Neural progenitor cell (in vitro differentiated cells): ENCODE measurements at regions not wholly inside any gene's neighbourhood (a gene's known extent, or its start where the extent isn't known, plus 50 kb on each side); places are given as distances from the start of the nearest gene placed in this dataset.

Experiments
- DNase-seq: peaks from one replicate; pipeline ENCODE4 v3.0.0-alpha.2; 2016; ENCODE audit warnings: low spot score
- H2AFZ ChIP-seq: fragments of 200-600 bp; sonication (generic); replicated peaks from 2 replicates; pipeline ENCODE4 v1.6.1; 2016; ENCODE audit warnings: antibody characterized with exemption
- H3F3A ChIP-seq: fragments of 200-600 bp; sonication (generic); 2 replicates; pipeline ENCODE4 v1.6.1; 2016; ENCODE audit warnings: antibody characterized with exemption, low read depth
- H3K27ac ChIP-seq: fragments of 200-600 bp; sonication (generic); 2 replicates; pipeline ENCODE4 v1.5.1; 2016; ENCODE audit warnings: mild to moderate bottlenecking
- H3K27me3 ChIP-seq: fragments of 200-600 bp; sonication (generic); 2 replicates; pipeline ENCODE4 v1.6.1; 2016; ENCODE audit warnings: mild to moderate bottlenecking, moderate library complexity
- H3K36me3 ChIP-seq: fragments of 200-600 bp; sonication (generic); 2 replicates; pipeline ENCODE4 v1.5.1; 2016
- H3K4me1 ChIP-seq: fragments of 200-600 bp; sonication (generic); 2 replicates; pipeline ENCODE4 v1.6.1; 2016; ENCODE audit warnings: mixed run types
- H3K4me2 ChIP-seq: fragments of 200-600 bp; sonication (generic); 2 replicates; pipeline ENCODE4 v1.6.1; 2016
- H3K4me3 ChIP-seq: fragments of 200-600 bp; sonication (generic); 2 replicates; pipeline ENCODE4 v1.5.1; 2016
- H3K79me2 ChIP-seq: fragments of 200-600 bp; sonication (generic); 2 replicates; pipeline ENCODE4 v1.6.1; 2016; ENCODE audit warnings: low read depth
- H3K9ac ChIP-seq: fragments of 200-600 bp; sonication (generic); 2 replicates; pipeline ENCODE4 v1.6.1; 2016
- H3K9me3 ChIP-seq: fragments of 200-600 bp; sonication (generic); 2 replicates; pipeline ENCODE4 v1.5.1; 2016; ENCODE audit warnings: low read depth
- H4K20me1 ChIP-seq: fragments of 200-600 bp; sonication (generic); 2 replicates; pipeline ENCODE4 v1.6.1; 2016; ENCODE audit warnings: low read depth
- H3K27ac Mint-ChIP-seq: 3 replicates; pipeline ENCODE4 v1.8.0; 2021; ENCODE audit warnings: mixed read lengths
- H3K27me3 Mint-ChIP-seq: 2 replicates; pipeline ENCODE4 v1.8.0; 2022; ENCODE audit warnings: low read depth, mild to moderate bottlenecking, inconsistent platforms, moderate library complexity, mixed read lengths; ENCODE audit not compliant: insufficient read depth
- H3K36me3 Mint-ChIP-seq: 3 replicates; pipeline ENCODE4 v1.8.0; 2021; ENCODE audit warnings: mixed read lengths
- H3K4me1 Mint-ChIP-seq: 3 replicates; pipeline ENCODE4 v1.8.0; 2021; ENCODE audit warnings: mixed read lengths
- H3K4me3 Mint-ChIP-seq: 3 replicates; pipeline ENCODE4 v1.8.0; 2021; ENCODE audit warnings: mild to moderate bottlenecking, moderate library complexity, mixed read lengths
- H3K9me3 Mint-ChIP-seq: 3 replicates; pipeline ENCODE4 v1.8.0; 2020; ENCODE audit warnings: mixed read lengths
- EZH2 ChIP-seq: fragments of 200-600 bp; sonication (generic); IDR thresholded peaks from 2 replicates; pipeline ENCODE4 v1.6.1; 2017; ENCODE audit warnings: antibody characterized with exemption, mild to moderate bottlenecking, moderate library complexity
- EZH2phosphoT487 ChIP-seq: fragments of 200-600 bp; sonication (generic); IDR thresholded peaks from 2 replicates; pipeline ENCODE4 v1.6.1; 2017; ENCODE audit warnings: antibody characterized with exemption
- TF ChIP-seq, protein P1 (sequence below): fragments of 200-600 bp; sonication (generic); IDR thresholded peaks from 2 replicates; pipeline ENCODE4 v1.5.1; 2017; ENCODE audit warnings: antibody characterized with exemption, mild to moderate bottlenecking

GRCh38 chr17:51445946-51446345, 185.6 kb downstream of the UTP18 start:
- Mint-ChIP-seq H3K27me3 (peaks cover 10% of the 10 kb centered on the region), H3K27ac (no peak overlapping the region), H3K4me1 (no peaks in the 10 kb centered on the region), H3K4me3 (no peak overlapping the region), H3K36me3 (no peaks in the 10 kb centered on the region), H3K9me3 (peaks cover 23% of the 10 kb centered on the region)
- Histone ChIP-seq H3K27me3 (no peaks in the 10 kb centered on the region), H3K4me1 (no peaks in the 10 kb centered on the region), H3K9ac (no peak overlapping the region), H3K36me3 (no peaks in the 10 kb centered on the region), H2AFZ (no peak overlapping the region), H3K27ac (no peak overlapping the region), H3K9me3 (no peaks in the 10 kb centered on the region), H4K20me1 (no peaks in the 10 kb centered on the region), H3F3A (no peaks in the 10 kb centered on the region), H3K4me3 (no peak overlapping the region), H3K4me2 (no peak overlapping the region), H3K79me2 (no peaks in the 10 kb centered on the region)
- no peak for DNase-seq
- TF ChIP-seq, protein P1, sequence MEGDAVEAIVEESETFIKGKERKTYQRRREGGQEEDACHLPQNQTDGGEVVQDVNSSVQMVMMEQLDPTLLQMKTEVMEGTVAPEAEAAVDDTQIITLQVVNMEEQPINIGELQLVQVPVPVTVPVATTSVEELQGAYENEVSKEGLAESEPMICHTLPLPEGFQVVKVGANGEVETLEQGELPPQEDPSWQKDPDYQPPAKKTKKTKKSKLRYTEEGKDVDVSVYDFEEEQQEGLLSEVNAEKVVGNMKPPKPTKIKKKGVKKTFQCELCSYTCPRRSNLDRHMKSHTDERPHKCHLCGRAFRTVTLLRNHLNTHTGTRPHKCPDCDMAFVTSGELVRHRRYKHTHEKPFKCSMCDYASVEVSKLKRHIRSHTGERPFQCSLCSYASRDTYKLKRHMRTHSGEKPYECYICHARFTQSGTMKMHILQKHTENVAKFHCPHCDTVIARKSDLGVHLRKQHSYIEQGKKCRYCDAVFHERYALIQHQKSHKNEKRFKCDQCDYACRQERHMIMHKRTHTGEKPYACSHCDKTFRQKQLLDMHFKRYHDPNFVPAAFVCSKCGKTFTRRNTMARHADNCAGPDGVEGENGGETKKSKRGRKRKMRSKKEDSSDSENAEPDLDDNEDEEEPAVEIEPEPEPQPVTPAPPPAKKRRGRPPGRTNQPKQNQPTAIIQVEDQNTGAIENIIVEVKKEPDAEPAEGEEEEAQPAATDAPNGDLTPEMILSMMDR, result no peak
- TF ChIP-seq EZH2, result no peak
- no peak for TF ChIP-seq EZH2phosphoT487

GRCh38 chr17:51454456-51454978, 194.2 kb downstream of the UTP18 start:
- Mint-ChIP-seq H3K9me3 (peaks cover 12% of the 10 kb centered on the region), H3K4me3 (no peak overlapping the region), H3K27me3 (peaks cover 8% of the 10 kb centered on the region), H3K27ac (no peak overlapping the region), H3K36me3 (no peaks in the 10 kb centered on the region), H3K4me1 (peaks cover 11% of the 10 kb centered on the region)
- Histone ChIP-seq H3K9me3 (no peaks in the 10 kb centered on the region), H4K20me1 (no peaks in the 10 kb centered on the region), H2AFZ (no peak overlapping the region), H3K79me2 (no peaks in the 10 kb centered on the region), H3F3A (peaks cover 7% of the 10 kb centered on the region), H3K27me3 (no peaks in the 10 kb centered on the region), H3K4me3 (no peak overlapping the region), H3K4me1 (peaks cover 12% of the 10 kb centered on the region), H3K36me3 (no peaks in the 10 kb centered on the region), H3K27ac (no peak overlapping the region), H3K4me2 (peak overlapping the region; percentile 54), H3K9ac (no peak overlapping the region)
- no peak for TF ChIP-seq EZH2
- no peak for TF ChIP-seq EZH2phosphoT487
- TF ChIP-seq, protein P1, result no peak
- no peak for DNase-seq

DNA sequence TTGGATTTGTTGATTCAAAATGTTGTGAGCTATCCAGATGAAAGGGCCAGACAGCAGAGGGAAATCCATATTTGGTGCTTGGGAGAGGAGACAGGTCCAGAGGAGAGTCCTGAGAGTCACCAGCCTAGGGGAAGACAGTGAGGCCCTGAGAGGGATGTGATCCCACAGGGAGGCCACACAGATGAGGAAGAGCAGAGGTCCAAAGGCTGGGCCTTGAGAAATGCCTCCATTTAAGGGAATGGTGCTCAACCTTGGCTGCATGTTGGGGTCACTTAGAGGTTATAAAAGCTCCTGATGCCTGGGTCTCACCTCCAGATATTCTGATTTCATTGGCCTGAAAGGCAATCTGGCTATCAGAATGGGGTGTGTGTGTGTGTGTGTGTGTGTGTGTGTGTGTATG, 194.9 kb downstream of the UTP18 start:
- Mint-ChIP-seq H3K36me3 (no peaks in the 10 kb centered on the region), H3K9me3 (peaks cover 5% of the 10 kb centered on the region), H3K4me1 (peaks cover 11% of the 10 kb centered on the region), H3K27me3 (peaks cover 5% of the 10 kb centered on the region), H3K27ac (peak overlapping the region; percentile 6), H3K4me3 (no peak overlapping the region)
- TF ChIP-seq EZH2phosphoT487, result no peak
- no peak for TF ChIP-seq EZH2
- TF ChIP-seq, protein P1, result no peak
- no peaks in the 10 kb centered on the region for H3K27me3 ChIP-seq
- no peak for DNase-seq
- H3K79me2 ChIP-seq, result no peaks in the 10 kb centered on the region
- no peak overlapping the region for H3K9ac ChIP-seq
- H3K4me3 ChIP-seq, result no peak overlapping the region
- H3K9me3 ChIP-seq, result no peaks in the 10 kb centered on the region
- no peaks in the 10 kb centered on the region for H3K36me3 ChIP-seq
- H3K27ac ChIP-seq, result no peak overlapping the region
- H4K20me1 ChIP-seq, result no peaks in the 10 kb centered on the region
- peak overlapping the region; percentile 54 for H3K4me2 ChIP-seq
- no peak overlapping the region for H2AFZ ChIP-seq
- peaks cover 12% of the 10 kb centered on the region for H3K4me1 ChIP-seq
- H3F3A ChIP-seq, result peaks cover 7% of the 10 kb centered on the region
